ENCODE measurements at regions not wholly inside any gene's neighbourhood (a gene's known extent, or its start where the extent isn't known, plus 50 kb on each side); places are given as distances from the start of the nearest gene placed in this dataset.
A peak's percentile ranks its signal among the peaks of the same experiment; 100 is the strongest.

- H3K4me1 Mint-ChIP-seq: peaks cover 32% of the 10 kb centered on the region
- peaks cover 7% of the 10 kb centered on the region for H3K9me3 Mint-ChIP-seq
- no peak overlapping the region for H3K4me3 Mint-ChIP-seq
- DNase-seq: no peak
- no peak overlapping the region for H3K27ac Mint-ChIP-seq
- peaks cover 16% of the 10 kb centered on the region for H3K27me3 Mint-ChIP-seq
- H3K36me3 Mint-ChIP-seq: peaks cover 11% of the 10 kb centered on the region
- CTCF ChIA-PET: interaction anchor here (1.1 kb wide), 1 partner anchor 11 kb away, joined by 3 read pairs; no protein-coding TSS in a partner anchor
Observed at GRCh38 chr9:88326936-88327335, 61.3 kb upstream of the SPIN1 start.

GRCh38 chr9:88326015-88326414 is 62.2 kb upstream of the SPIN1 start:
- Mint-ChIP-seq H3K4me1 (peaks cover 40% of the 10 kb centered on the region), H3K27ac (no peak overlapping the region), H3K4me3 (no peak overlapping the region), H3K27me3 (peaks cover 16% of the 10 kb centered on the region), H3K9me3 (peaks cover 10% of the 10 kb centered on the region), H3K36me3 (peaks cover 11% of the 10 kb centered on the region)
- CTCF ChIA-PET: no interaction called here
- no peak for DNase-seq

DNA sequence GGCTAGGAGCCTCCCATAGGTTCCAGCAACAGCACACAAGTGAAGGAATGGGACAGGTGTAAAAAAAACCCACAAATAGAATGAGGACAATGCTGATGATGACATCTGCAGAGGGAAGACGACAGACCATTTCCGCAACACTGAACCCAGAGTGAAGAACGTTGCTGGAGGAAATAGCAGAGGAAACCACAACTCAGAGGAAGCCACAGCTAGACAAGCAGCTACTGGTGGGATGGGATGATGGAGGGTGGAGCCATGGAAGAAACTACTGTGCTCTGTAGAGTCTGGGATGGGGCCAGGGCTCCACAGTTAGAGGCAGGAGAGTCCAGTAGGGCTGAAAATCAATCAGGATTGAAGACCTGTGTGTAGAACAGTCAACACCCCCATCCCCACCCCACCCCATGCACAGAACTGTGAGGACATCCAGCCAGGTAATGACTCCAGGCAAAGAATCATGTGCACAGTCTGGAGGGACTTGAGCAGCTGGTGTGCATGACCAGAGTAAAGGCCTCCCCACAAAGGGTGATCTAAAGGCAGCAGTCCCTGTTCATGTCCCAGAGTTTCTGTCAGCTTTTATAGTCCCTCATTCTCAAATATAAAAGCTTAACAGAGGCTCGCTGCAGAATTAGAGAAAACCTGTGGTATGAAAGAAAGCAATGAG is 65.2 kb upstream of the SPIN1 start:
- H3K4me1 Mint-ChIP-seq: peaks cover 50% of the 10 kb centered on the region
- CTCF ChIA-PET: interaction anchor here (0.7 to 2.3 kb wide), 3 partner anchors 10 to 19 kb away, joined by 3 to 13 read pairs (median 5); no protein-coding TSS in a partner anchor

DNA sequence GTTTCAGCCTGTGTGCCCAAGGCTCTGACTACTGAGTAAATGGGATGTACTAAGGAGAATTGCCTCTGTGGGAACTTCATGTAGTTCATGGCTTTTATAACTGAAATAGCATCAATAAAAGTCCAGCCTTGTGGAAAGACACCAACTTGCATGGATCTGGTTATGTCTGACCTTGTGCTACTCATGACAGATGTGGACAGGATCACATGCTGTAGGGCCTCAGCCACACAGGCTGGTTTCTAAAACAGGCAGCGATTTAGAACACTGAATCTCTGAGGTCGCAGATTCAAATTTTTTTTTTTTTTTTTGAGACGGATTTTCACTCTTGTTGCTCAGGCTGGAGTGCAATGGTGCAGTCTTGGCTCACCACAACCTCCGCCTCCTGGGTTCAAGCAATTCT is 66.5 kb upstream of the SPIN1 start:
- no peak for DNase-seq
- Mint-ChIP-seq H3K4me1 (peaks cover 50% of the 10 kb centered on the region), H3K4me3 (no peak overlapping the region), H3K9me3 (peaks cover 5% of the 10 kb centered on the region), H3K36me3 (peaks cover 11% of the 10 kb centered on the region), H3K27me3 (peaks cover 16% of the 10 kb centered on the region), H3K27ac (peak overlapping the region; percentile 91)
- CTCF ChIA-PET: interaction anchor here (0.7 to 2.3 kb wide), 2 partner anchors 8 to 31 kb away, joined by 4 to 13 read pairs; no protein-coding TSS in a partner anchor

More for the DNA sequence above, 65.2 kb upstream of the SPIN1 start:
- Mint-ChIP-seq H3K4me3 (peak overlapping the region; percentile 7), H3K36me3 (peaks cover 11% of the 10 kb centered on the region), H3K27ac (peak overlapping the region; percentile 91), H3K27me3 (peaks cover 16% of the 10 kb centered on the region), H3K9me3 (peaks cover 7% of the 10 kb centered on the region)
- DNase-seq: peak; percentile 78

GRCh38 chr9:88320748-88321415 is 67.4 kb upstream of the SPIN1 start:
- H3K9me3 Mint-ChIP-seq: peaks cover 5% of the 10 kb centered on the region
- no peak overlapping the region for H3K27ac Mint-ChIP-seq
- peaks cover 11% of the 10 kb centered on the region for H3K36me3 Mint-ChIP-seq
- H3K27me3 Mint-ChIP-seq: peaks cover 10% of the 10 kb centered on the region
- no peak overlapping the region for H3K4me3 Mint-ChIP-seq
- peaks cover 52% of the 10 kb centered on the region for H3K4me1 Mint-ChIP-seq
- CTCF ChIA-PET: no interaction called here
- DNase-seq: no peak

GRCh38 chr9:88319936-88320747 is 68.1 kb upstream of the SPIN1 start:
- peaks cover 52% of the 10 kb centered on the region for H3K4me1 Mint-ChIP-seq
- H3K9me3 Mint-ChIP-seq: peaks cover 5% of the 10 kb centered on the region
- peaks cover 11% of the 10 kb centered on the region for H3K36me3 Mint-ChIP-seq
- peaks cover 4% of the 10 kb centered on the region for H3K27me3 Mint-ChIP-seq
- H3K27ac Mint-ChIP-seq: no peak overlapping the region
- no peak for DNase-seq
- no peak overlapping the region for H3K4me3 Mint-ChIP-seq
- CTCF ChIA-PET: no interaction called here

GRCh38 chr9:88313364-88314220 is 74.7 kb upstream of the SPIN1 start:
- Mint-ChIP-seq H3K36me3 (no peaks in the 10 kb centered on the region), H3K27me3 (no peaks in the 10 kb centered on the region), H3K4me3 (no peak overlapping the region), H3K27ac (peak overlapping the region; percentile 55), H3K4me1 (peaks cover 30% of the 10 kb centered on the region), H3K9me3 (no peaks in the 10 kb centered on the region)
- DNase-seq: no peak
- CTCF ChIA-PET: interaction anchor here (1.2 to 2.0 kb wide), 4 partner anchors 9 to 11 kb away, joined by 3 to 13 read pairs (median 5); no protein-coding TSS in a partner anchor

GRCh38 chr9:88312517-88313103 is 75.6 kb upstream of the SPIN1 start:
- no peaks in the 10 kb centered on the region for H3K27me3 Mint-ChIP-seq
- CTCF ChIA-PET: interaction anchor here (1.2 to 2.0 kb wide), 4 partner anchors 9 to 59 kb away, joined by 3 to 13 read pairs (median 5); no protein-coding TSS in a partner anchor
- peak overlapping the region; percentile 58 for H3K27ac Mint-ChIP-seq
- peaks cover 30% of the 10 kb centered on the region for H3K4me1 Mint-ChIP-seq
- no peaks in the 10 kb centered on the region for H3K9me3 Mint-ChIP-seq
- no peaks in the 10 kb centered on the region for H3K36me3 Mint-ChIP-seq
- no peak overlapping the region for H3K4me3 Mint-ChIP-seq
- no peak for DNase-seq

DNA sequence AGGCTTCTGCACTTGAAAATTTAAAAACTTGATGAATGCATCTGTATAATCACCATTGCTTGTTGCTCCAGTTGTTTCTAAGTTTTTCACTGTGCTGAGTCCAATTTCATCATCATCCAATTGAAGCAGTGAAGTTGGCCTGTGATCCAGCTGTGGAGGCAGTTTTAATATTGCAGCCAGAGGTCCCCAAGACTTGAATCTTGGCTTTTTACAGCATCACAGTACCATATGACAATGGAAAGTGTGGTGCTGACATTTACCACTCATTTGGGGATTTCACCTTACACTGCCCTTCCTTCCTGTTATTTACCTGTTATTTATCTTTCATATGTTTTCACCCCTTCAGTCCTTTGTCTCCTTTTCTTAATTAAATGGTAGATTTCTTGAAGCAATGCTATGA is 76.2 kb upstream of the SPIN1 start:
- DNase-seq: no peak
- Mint-ChIP-seq H3K4me1 (peaks cover 33% of the 10 kb centered on the region), H3K27me3 (peaks cover 3% of the 10 kb centered on the region), H3K27ac (peak overlapping the region; percentile 58), H3K4me3 (no peak overlapping the region), H3K9me3 (no peaks in the 10 kb centered on the region), H3K36me3 (no peaks in the 10 kb centered on the region)
- CTCF ChIA-PET: interaction anchor here (1.2 to 1.7 kb wide), 2 partner anchors 8 to 60 kb away, joined by 3 to 6 read pairs; no protein-coding TSS in a partner anchor

DNA sequence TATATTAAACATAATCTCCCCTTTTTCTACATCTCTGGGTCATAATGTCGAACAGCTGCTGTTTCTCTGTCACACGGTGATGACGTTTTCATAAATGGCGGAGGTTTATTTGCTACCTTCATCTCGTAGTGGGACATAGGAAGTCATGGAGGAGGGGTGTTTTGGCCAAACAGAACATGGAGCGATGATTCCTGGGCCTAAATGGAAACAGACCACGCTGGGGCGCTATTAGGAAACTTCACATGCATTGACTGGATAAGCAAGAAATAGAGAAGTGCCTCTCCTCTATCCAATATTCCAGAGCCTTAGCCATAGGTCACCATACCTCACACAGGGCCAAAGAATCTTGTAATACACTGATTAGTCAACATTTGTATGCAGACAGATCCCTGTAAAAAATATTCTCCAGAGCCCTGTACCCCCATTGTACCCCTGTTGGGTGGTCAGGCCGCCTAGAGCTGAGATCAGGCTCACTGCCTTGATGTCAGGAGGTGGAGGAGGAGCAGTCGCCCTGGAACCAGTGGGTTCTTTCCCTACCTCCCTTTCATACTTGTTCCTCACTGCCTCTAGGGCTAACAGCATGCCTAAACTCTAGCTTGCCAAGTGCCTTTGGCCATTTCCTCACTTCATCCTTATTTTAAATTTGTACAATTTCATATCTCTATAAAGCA is 77.8 kb upstream of the SPIN1 start:
- Mint-ChIP-seq H3K9me3 (no peaks in the 10 kb centered on the region), H3K4me3 (no peak overlapping the region), H3K27ac (no peak overlapping the region), H3K27me3 (peaks cover 3% of the 10 kb centered on the region), H3K36me3 (no peaks in the 10 kb centered on the region), H3K4me1 (peaks cover 33% of the 10 kb centered on the region)
- DNase-seq: no peak
- CTCF ChIA-PET: interaction anchor here (1.0 to 1.3 kb wide), 2 partner anchors 13 to 270 kb away, joined by 3 to 4 read pairs; no protein-coding TSS in a partner anchor

DNA sequence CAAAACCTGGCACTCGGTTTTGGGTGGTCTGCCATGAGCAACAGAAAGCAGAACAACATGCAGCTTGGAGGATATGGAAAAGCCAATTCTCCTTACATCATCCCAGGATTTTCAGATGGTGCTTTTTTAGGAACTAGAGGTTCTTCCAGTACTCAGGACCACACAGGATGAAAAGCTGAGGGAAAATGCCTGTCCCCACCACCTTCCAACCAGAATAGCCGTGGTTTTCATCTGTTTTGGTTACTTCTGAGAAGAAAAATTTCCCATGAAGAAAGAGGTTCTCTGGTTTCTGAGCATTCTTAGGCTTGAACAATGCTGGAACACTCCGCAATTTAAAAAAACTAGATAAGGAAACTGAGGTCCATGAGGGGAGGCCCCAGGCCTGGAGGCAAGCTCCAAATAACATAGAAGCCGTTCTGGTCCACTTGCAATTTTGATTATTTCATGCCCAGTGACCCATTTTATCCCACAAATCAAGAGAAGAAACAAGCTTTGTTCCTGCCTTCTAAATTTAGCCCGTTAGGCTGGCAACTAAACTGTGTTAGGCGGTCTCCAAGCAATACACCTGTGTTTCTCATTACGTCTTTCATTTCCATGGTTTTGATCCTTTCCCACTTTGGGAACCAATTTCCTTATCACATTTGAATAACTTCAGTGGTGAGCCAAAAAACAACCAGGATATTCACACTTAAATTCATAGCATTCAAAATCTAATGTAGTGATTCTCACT is 79.2 kb upstream of the SPIN1 start:
- CTCF ChIA-PET: no interaction called here
- H3K4me1 Mint-ChIP-seq: peaks cover 46% of the 10 kb centered on the region
- H3K27ac Mint-ChIP-seq: no peak overlapping the region

GRCh38 chr9:88307136-88307535 is 81.1 kb upstream of the SPIN1 start:
- DNase-seq: no peak
- H3K36me3 Mint-ChIP-seq: no peaks in the 10 kb centered on the region
- H3K27me3 Mint-ChIP-seq: peaks cover 3% of the 10 kb centered on the region
- CTCF ChIA-PET: no interaction called here
- H3K9me3 Mint-ChIP-seq: no peaks in the 10 kb centered on the region
- no peak overlapping the region for H3K4me3 Mint-ChIP-seq
- no peak overlapping the region for H3K27ac Mint-ChIP-seq
- H3K4me1 Mint-ChIP-seq: peaks cover 46% of the 10 kb centered on the region

More for the DNA sequence above, 79.2 kb upstream of the SPIN1 start:
- Mint-ChIP-seq H3K27me3 (peaks cover 3% of the 10 kb centered on the region), H3K9me3 (no peaks in the 10 kb centered on the region), H3K36me3 (no peaks in the 10 kb centered on the region), H3K4me3 (no peak overlapping the region)
- DNase-seq: no peak
